HuH-7.5 (cell line): ENCODE measurements at regions not wholly inside any gene's neighbourhood (a gene's known extent, or its start where the extent isn't known, plus 50 kb on each side); places are given as distances from the start of the nearest gene placed in this dataset.

Experiments
- DNase-seq: peaks from one replicate; pipeline ENCODE4 v3.0.0; 2011; ENCODE audit warnings: low spot score

GRCh38 chr14:51473808-51474565, 177.7 kb upstream of the FRMD6 start:
- DNase-seq: no peak

- no peak for DNase-seq
Observed at GRCh38 chr14:51474854-51475253, 176.9 kb upstream of the FRMD6 start.

- no peak for DNase-seq
Observed at GRCh38 chr14:51478175-51478621, 173.5 kb upstream of the FRMD6 start.

GRCh38 chr14:51479584-51480325, 172.0 kb upstream of the FRMD6 start:
- DNase-seq: no peak

- no peak for DNase-seq
Observed at GRCh38 chr14:51481643-51482042, 170.1 kb upstream of the FRMD6 start.

GRCh38 chr14:51482102-51482501, 169.6 kb upstream of the FRMD6 start:
- DNase-seq: no peak

- DNase-seq: no peak
Observed at GRCh38 chr14:51484485-51484884, 167.2 kb upstream of the FRMD6 start.

GRCh38 chr14:51485733-51486132, 166.0 kb upstream of the FRMD6 start:
- no peak for DNase-seq

- no peak for DNase-seq
Observed at GRCh38 chr14:51487848-51488247, 163.9 kb upstream of the FRMD6 start.

GRCh38 chr14:51488569-51489220, 163.0 kb upstream of the FRMD6 start:
- no peak for DNase-seq

- no peak for DNase-seq
Observed at GRCh38 chr14:51490205-51490604, 161.5 kb upstream of the FRMD6 start.

- DNase-seq: no peak
Observed at GRCh38 chr14:51491036-51491545, 160.6 kb upstream of the FRMD6 start.

- DNase-seq: no peak
Observed at GRCh38 chr14:51491776-51492175, 159.9 kb upstream of the FRMD6 start.

- DNase-seq: no peak
Observed at GRCh38 chr14:51495319-51495718, 156.4 kb upstream of the FRMD6 start.

GRCh38 chr14:51498411-51499227, 153.1 kb upstream of the FRMD6 start:
- DNase-seq: no peak

- no peak for DNase-seq
Observed at GRCh38 chr14:51500776-51501175, 150.9 kb upstream of the FRMD6 start.

GRCh38 chr14:51501746-51502145, 150.0 kb upstream of the FRMD6 start:
- no peak for DNase-seq

GRCh38 chr14:51504669-51505068, 147.0 kb upstream of the FRMD6 start:
- DNase-seq: no peak

- no peak for DNase-seq
Observed at GRCh38 chr14:51507511-51507905, 144.2 kb upstream of the FRMD6 start.

- no peak for DNase-seq
Observed at GRCh38 chr14:51507906-51508511, 143.7 kb upstream of the FRMD6 start.

- DNase-seq: no peak
Observed at GRCh38 chr14:51511265-51511664, 140.4 kb upstream of the FRMD6 start.
